CD4-positive, alpha-beta T cell (primary cell): ENCODE measurements at regions not wholly inside any gene's neighbourhood (a gene's known extent, or its start where the extent isn't known, plus 50 kb on each side); places are given as distances from the start of the nearest gene placed in this dataset.

Experiments used
- ATAC-seq: fragments of 200-7000 bp; cut with Tn5 transposase; one replicate; pipeline ENCODE4 v1.10.0; 2022; ENCODE audit warnings: mild to moderate bottlenecking; ENCODE audit not compliant: poor library complexity
- CTCF ChIA-PET: fragments of 350-600 bp; sonication (Branson Sonifier 250); formaldehyde crosslinking; loops from one replicate; lab custom pipeline; 2021; ENCODE audit warnings: antibody characterized with exemption, inconsistent platforms; lab: Charles Lee
- POLR2A ChIA-PET: fragments of 350-600 bp; sonication (Branson Sonifier 250); formaldehyde crosslinking; loops from one replicate; lab custom pipeline; 2021; ENCODE audit warnings: antibody characterized with exemption, inconsistent platforms; lab: Charles Lee
- DNase-seq, 14 experiments: peaks; one replicate each; pipeline ENCODE4 v3.0.0-alpha.2; 2013 to 2020; ENCODE audit warnings: mixed read lengths in 2 of 14
- H3K27ac ChIP-seq, 2 donors: one replicate each; pipeline versions ENCODE4 v1.5.1 to v1.7.0; 2013; ENCODE audit warnings: low read length in 2 of 2, low read depth in 1 of 2, mild to moderate bottlenecking in 1 of 2
- H3K27me3 ChIP-seq, 2 experiments: 1 replicate in 1 of 2; 2 replicates in 1 of 2; pipeline versions ENCODE4 v1.6.1 to v1.7.0; 2013; ENCODE audit warnings: low read length in 2 of 2, control low read depth in 1 of 2, mild to moderate bottlenecking in 1 of 2, moderate library complexity in 1 of 2; ENCODE audit not compliant: insufficient read depth in 2 of 2, control insufficient read depth in 1 of 2
- H3K36me3 ChIP-seq: one replicate; pipeline ENCODE4 v1.6.1; 2013; ENCODE audit warnings: low read length, control low read depth; ENCODE audit not compliant: insufficient read depth
- H3K4me1 ChIP-seq: one replicate; pipeline ENCODE4 v1.6.1; 2013; ENCODE audit warnings: low read length, control low read depth; ENCODE audit not compliant: insufficient read depth
- H3K4me3 ChIP-seq: one replicate; pipeline ENCODE4 v1.5.1; 2013; ENCODE audit warnings: mild to moderate bottlenecking, low read length, moderate library complexity
- H3K9me3 ChIP-seq, 2 experiments: 1 replicate in 1 of 2; 2 replicates in 1 of 2; pipeline versions ENCODE4 v1.6.1 to v1.7.0; 2013; ENCODE audit warnings: low read length in 2 of 2, mild to moderate bottlenecking in 2 of 2, control low read depth in 1 of 2, moderate library complexity in 1 of 2; ENCODE audit not compliant: control insufficient read depth in 1 of 2, insufficient read depth in 1 of 2
- H3K27ac Mint-ChIP-seq: one replicate; pipeline ENCODE4 v1.8.0; 2020; ENCODE audit warnings: mixed read lengths
- H3K27me3 Mint-ChIP-seq: one replicate; pipeline ENCODE4 v1.8.0; 2021; ENCODE audit warnings: mixed read lengths
- H3K36me3 Mint-ChIP-seq: one replicate; pipeline ENCODE4 v1.8.0; 2021; ENCODE audit warnings: low read depth, mixed read lengths
- H3K4me1 Mint-ChIP-seq: one replicate; pipeline ENCODE4 v1.8.0; 2021; ENCODE audit warnings: low read depth, mixed read lengths
- H3K4me3 Mint-ChIP-seq: one replicate; pipeline ENCODE4 v1.8.0; 2020; ENCODE audit warnings: mild to moderate bottlenecking, mixed read lengths
- H3K9me3 Mint-ChIP-seq: one replicate; pipeline ENCODE4 v1.8.0; 2020; ENCODE audit warnings: mixed read lengths
- intact Hi-C, 2 experiments: fragments of 100-400 bp; cut with DNase I in 1 of 2; cut with micrococcal nuclease in 1 of 2; formaldehyde crosslinking; loops; one replicate each; pipeline versions ENCODE4 v1.15.1 to v1.9.0; 2023 to 2025; cut with DNase I, micrococcal nuclease
- TF ChIP-seq, protein P1 (sequence below): fragments of 200-600 bp; IDR thresholded peaks from one replicate; pipeline ENCODE4 v1.8.0; 2022; ENCODE audit warnings: antibody characterized with exemption, mild to moderate bottlenecking

DNA sequence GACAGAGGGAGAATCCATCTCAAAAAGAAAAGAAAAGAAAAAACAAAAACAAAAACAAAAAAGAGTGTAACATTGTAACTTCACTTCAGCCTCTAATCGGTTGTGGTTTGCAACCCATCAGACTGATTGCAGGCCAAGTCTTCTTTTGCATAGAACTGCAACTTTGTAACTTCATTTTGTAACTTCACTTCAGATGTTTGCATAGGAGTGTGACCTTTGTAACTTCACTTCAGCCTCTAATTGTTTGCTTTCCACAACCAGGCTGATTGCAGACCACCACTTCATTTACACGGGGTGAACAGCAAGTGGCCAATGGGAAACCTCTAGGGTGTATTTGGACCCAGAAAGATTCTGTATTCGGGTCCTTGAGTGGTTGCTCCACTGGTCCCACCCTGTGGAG is 79.1 kb upstream of the CHMP2B start:
- POLR2A ChIA-PET = no interaction called here
- CTCF ChIA-PET = no interaction called here

DNA sequence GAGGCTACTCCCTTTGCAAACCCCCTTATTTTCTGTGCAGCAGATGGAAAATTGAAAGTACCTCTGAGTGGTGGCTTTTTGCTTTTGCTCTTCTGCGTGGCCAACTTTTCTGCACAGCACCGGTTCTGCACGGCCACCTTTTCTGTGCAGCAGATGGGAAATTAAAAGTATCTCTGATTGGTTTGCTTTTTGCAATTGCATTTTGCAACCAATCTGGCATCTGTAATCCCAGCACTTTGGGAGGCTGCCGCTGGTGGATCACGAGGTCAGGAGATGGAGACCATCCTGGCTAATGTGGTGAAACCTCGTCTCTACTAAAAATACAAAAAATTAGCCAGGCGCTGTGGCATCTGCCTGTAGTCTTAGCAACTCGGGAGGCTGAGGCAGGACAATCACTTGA is 79.5 kb upstream of the CHMP2B start:
- intact Hi-C loops = no loop called here
- Histone ChIP-seq H3K36me3 (no peaks in the 10 kb centered on the region), H3K9me3 (peaks cover 0 to 3% of the 10 kb centered on the region in 2 experiments), H3K4me1 (no peaks in the 10 kb centered on the region), H3K4me3 (no peak overlapping the region), H3K27ac (no peak overlapping the region), H3K27me3 (no peaks in the 10 kb centered on the region)
- peaks cover 18% of the 10 kb centered on the region for H3K27me3 Mint-ChIP-seq
- ATAC-seq (no peak), DNase-seq (no peak)
- peaks cover 3% of the 10 kb centered on the region for H3K9me3 Mint-ChIP-seq
- no peak overlapping the region for H3K27ac Mint-ChIP-seq
- POLR2A ChIA-PET = no interaction called here
- H3K4me3 Mint-ChIP-seq = no peak overlapping the region
- CTCF ChIA-PET = no interaction called here
- H3K36me3 Mint-ChIP-seq = no peaks in the 10 kb centered on the region
- no peaks in the 10 kb centered on the region for H3K4me1 Mint-ChIP-seq
- TF ChIP-seq, protein P1, sequence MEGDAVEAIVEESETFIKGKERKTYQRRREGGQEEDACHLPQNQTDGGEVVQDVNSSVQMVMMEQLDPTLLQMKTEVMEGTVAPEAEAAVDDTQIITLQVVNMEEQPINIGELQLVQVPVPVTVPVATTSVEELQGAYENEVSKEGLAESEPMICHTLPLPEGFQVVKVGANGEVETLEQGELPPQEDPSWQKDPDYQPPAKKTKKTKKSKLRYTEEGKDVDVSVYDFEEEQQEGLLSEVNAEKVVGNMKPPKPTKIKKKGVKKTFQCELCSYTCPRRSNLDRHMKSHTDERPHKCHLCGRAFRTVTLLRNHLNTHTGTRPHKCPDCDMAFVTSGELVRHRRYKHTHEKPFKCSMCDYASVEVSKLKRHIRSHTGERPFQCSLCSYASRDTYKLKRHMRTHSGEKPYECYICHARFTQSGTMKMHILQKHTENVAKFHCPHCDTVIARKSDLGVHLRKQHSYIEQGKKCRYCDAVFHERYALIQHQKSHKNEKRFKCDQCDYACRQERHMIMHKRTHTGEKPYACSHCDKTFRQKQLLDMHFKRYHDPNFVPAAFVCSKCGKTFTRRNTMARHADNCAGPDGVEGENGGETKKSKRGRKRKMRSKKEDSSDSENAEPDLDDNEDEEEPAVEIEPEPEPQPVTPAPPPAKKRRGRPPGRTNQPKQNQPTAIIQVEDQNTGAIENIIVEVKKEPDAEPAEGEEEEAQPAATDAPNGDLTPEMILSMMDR = no peak

More for the DNA sequence above, 79.1 kb upstream of the CHMP2B start:
- Histone ChIP-seq H3K27ac (no peak overlapping the region), H3K36me3 (no peaks in the 10 kb centered on the region), H3K27me3 (no peaks in the 10 kb centered on the region), H3K4me3 (no peak overlapping the region), H3K4me1 (no peaks in the 10 kb centered on the region), H3K9me3 (peaks cover 0 to 3% of the 10 kb centered on the region in 2 experiments)
- peaks cover 1% of the 10 kb centered on the region for H3K9me3 Mint-ChIP-seq
- no peak for ATAC-seq
- H3K27me3 Mint-ChIP-seq = peaks cover 18% of the 10 kb centered on the region
- TF ChIP-seq, protein P1 = no peak
- no peaks in the 10 kb centered on the region for H3K4me1 Mint-ChIP-seq
- no peaks in the 10 kb centered on the region for H3K36me3 Mint-ChIP-seq
- intact Hi-C loops = no loop called here
- H3K27ac Mint-ChIP-seq = no peak overlapping the region
- no peak for DNase-seq
- no peak overlapping the region for H3K4me3 Mint-ChIP-seq

DNA sequence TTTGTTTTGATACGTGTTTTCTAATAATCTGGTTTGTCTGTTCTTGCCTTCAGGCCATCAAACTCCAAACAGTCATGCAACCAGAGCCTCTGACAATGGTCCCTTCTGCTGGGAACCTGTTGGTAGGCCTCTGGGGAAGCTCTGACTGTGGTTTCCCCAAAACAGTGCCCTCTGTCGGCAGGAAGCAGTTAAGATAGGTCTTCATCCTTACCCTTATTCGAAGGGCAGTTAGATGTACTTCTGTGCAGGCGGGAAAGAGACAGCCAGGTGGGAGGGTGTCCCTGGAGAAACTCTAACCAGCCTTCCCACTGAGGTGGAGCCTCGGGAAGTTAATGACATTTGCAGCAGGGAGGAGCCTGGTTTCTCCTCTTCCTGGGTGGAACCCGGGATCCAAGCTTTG is 81.6 kb upstream of the CHMP2B start:
- H3K36me3 Mint-ChIP-seq = no peaks in the 10 kb centered on the region
- Histone ChIP-seq H3K4me1 (no peaks in the 10 kb centered on the region), H3K4me3 (no peak overlapping the region), H3K36me3 (no peaks in the 10 kb centered on the region), H3K27me3 (no peaks in the 10 kb centered on the region), H3K9me3 (peaks cover 13 to 15% of the 10 kb centered on the region in 2 experiments), H3K27ac (no peak overlapping the region)
- ATAC-seq (no peak), DNase-seq (no peak)
- no peak overlapping the region for H3K27ac Mint-ChIP-seq
- TF ChIP-seq, protein P1 = no peak
- H3K4me3 Mint-ChIP-seq = no peak overlapping the region
- no peaks in the 10 kb centered on the region for H3K4me1 Mint-ChIP-seq
- ChIA-PET CTCF (no interaction called here), POLR2A (no interaction called here)
- peaks cover 4% of the 10 kb centered on the region for H3K9me3 Mint-ChIP-seq
- H3K27me3 Mint-ChIP-seq = peaks cover 7% of the 10 kb centered on the region
- intact Hi-C loops = no loop called here
